PC-9 (cell line): ENCODE measurements at regions not wholly inside any gene's neighbourhood (a gene's known extent, or its start where the extent isn't known, plus 50 kb on each side); places are given as distances from the start of the nearest gene placed in this dataset.

ENCODE experiments used
- EZH2 ChIP-seq: fragments of 200-600 bp; sonication (generic); IDR thresholded peaks from 2 replicates; pipeline ENCODE4 v1.8.0; 2017; ENCODE audit warnings: antibody characterized with exemption, low read depth
- TF ChIP-seq, protein P1 (sequence below): fragments of 200-600 bp; sonication (generic); conservative IDR thresholded peaks from 2 replicates; pipeline ENCODE4 v1.6.1; 2017; ENCODE audit warnings: mixed run types, antibody characterized with exemption, mild to moderate bottlenecking, moderate library complexity

DNA sequence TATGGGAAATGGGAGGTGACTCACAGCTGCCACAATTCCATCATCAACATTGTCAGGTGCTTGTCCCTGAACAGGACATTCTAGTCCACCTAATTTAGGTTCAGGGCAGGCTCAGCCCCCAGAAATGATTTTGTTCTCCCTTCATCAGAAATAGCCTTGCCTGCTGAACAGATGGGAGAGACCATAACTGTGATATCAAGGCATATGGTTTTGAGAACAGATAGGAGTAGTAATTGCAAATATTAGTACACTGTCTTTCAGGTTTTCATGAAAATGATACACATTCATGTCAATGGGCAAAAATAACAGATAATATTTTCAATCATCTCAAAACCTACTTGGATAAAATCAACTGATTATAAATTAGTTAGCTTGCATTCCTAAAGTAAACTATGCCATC, 316.5 kb downstream of the MBD2 start:
- TF ChIP-seq, protein P1, sequence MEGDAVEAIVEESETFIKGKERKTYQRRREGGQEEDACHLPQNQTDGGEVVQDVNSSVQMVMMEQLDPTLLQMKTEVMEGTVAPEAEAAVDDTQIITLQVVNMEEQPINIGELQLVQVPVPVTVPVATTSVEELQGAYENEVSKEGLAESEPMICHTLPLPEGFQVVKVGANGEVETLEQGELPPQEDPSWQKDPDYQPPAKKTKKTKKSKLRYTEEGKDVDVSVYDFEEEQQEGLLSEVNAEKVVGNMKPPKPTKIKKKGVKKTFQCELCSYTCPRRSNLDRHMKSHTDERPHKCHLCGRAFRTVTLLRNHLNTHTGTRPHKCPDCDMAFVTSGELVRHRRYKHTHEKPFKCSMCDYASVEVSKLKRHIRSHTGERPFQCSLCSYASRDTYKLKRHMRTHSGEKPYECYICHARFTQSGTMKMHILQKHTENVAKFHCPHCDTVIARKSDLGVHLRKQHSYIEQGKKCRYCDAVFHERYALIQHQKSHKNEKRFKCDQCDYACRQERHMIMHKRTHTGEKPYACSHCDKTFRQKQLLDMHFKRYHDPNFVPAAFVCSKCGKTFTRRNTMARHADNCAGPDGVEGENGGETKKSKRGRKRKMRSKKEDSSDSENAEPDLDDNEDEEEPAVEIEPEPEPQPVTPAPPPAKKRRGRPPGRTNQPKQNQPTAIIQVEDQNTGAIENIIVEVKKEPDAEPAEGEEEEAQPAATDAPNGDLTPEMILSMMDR = no peak
- no peak for TF ChIP-seq EZH2
